HUES6 (cell line): ENCODE measurements at regions not wholly inside any gene's neighbourhood (a gene's known extent, or its start where the extent isn't known, plus 50 kb on each side); places are given as distances from the start of the nearest gene placed in this dataset.
"Not testable (repeated sequence)": the region's sequence is repeated elsewhere in the genome, so short reads cannot be mapped to it uniquely, and the experiment has no call there.

ENCODE experiments used
- H3K27ac ChIP-seq: 2 replicates; pipeline ENCODE4 v1.7.0; 2013; ENCODE audit warnings: low read depth, mild to moderate bottlenecking, low read length, inconsistent platforms
- H3K27me3 ChIP-seq: 2 replicates; pipeline ENCODE4 v1.6.1; 2013; ENCODE audit warnings: low read length; ENCODE audit not compliant: control insufficient read depth, insufficient read depth
- H3K36me3 ChIP-seq: 2 replicates; pipeline ENCODE4 v1.6.1; 2013; ENCODE audit warnings: low read length; ENCODE audit not compliant: control insufficient read depth, insufficient read depth
- H3K4me1 ChIP-seq: 2 replicates; pipeline ENCODE4 v1.6.1; 2013; ENCODE audit warnings: low read length; ENCODE audit not compliant: control insufficient read depth, insufficient read depth
- H3K4me3 ChIP-seq: 2 replicates; pipeline ENCODE4 v1.5.1; 2013; ENCODE audit warnings: low read depth, low read length
- H3K9ac ChIP-seq: one replicate; pipeline ENCODE4 v1.6.1; 2013; ENCODE audit warnings: mild to moderate bottlenecking, low read length
- H3K9me3 ChIP-seq: 2 replicates; pipeline ENCODE4 v1.6.1; 2013; ENCODE audit warnings: low read depth, low read length; ENCODE audit not compliant: control insufficient read depth, insufficient read depth

DNA sequence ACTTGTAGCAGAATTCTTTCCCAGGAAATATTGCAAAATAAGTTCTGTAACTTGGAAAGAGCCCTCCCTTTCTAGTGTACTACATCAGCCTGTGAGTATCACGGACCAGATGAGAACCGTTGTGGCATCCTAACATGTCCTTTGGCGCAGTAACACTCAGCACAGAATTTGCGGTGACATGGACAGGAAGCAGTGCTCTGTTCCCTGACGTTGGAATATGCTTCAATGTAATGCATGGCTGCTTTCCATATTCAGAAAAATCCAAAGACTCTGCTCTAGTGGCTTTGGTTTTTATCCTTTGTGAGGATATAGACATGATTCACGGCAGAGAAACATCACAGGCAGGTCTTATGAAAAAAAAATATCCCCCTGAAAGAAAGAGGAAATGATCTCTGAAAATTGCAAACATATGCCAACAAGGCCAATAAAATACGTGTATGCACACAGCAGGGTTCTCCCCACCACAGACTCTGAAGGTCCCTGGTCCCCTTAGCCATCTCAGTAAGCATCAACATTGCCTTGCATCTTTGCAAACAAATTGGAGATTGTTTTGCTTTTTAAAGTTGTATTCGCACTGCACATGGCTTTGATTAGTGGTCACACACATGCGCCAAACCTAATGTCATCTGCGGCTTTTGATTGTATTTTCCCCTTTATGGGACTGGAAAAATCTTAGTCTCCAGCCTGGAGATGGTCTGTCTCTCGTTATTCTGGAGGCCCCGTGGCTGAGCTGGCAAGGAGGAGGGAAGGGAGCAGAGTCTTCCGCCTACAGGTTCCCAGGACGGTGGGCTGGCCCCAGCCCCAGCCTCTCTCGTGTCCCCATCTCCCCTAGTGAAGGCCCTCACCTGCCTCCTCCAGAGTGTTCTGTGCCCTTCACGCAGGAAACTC is 122.9 kb downstream of the COPS8 start:
- no peak overlapping the region for H3K27ac ChIP-seq
- no peak overlapping the region for H3K9ac ChIP-seq

DNA sequence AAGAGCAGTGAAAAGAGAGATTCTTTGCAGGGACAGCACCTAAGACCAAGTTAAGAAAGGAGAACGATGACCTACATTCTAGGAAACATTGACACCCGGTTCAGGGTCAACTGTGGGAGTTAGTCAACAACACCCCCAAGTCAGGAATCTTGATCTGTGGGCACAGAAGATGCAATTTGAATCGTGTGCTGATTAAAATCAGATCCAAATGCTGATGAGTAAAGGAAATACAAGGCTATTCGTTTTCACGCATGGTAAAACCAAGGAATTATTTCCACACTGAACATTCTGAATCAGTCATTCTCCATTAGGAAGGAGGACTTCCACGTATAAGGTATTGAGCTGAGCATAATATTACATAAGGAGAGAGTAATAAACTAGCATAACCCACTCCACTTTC is 124.2 kb downstream of the COPS8 start:
- Histone ChIP-seq H3K27ac (no peak overlapping the region), H3K9me3 (peaks cover 11% of the 10 kb centered on the region), H3K4me3 (no peak overlapping the region), H3K36me3 (no peaks in the 10 kb centered on the region), H3K4me1 (peaks cover 45% of the 10 kb centered on the region), H3K9ac (no peak overlapping the region), H3K27me3 (no peaks in the 10 kb centered on the region)

More for the DNA sequence above, 122.9 kb downstream of the COPS8 start:
- peaks cover 11% of the 10 kb centered on the region for H3K9me3 ChIP-seq
- no peaks in the 10 kb centered on the region for H3K36me3 ChIP-seq
- H3K4me1 ChIP-seq: peaks cover 43% of the 10 kb centered on the region
- H3K4me3 ChIP-seq: no peak overlapping the region
- H3K27me3 ChIP-seq: no peaks in the 10 kb centered on the region

DNA sequence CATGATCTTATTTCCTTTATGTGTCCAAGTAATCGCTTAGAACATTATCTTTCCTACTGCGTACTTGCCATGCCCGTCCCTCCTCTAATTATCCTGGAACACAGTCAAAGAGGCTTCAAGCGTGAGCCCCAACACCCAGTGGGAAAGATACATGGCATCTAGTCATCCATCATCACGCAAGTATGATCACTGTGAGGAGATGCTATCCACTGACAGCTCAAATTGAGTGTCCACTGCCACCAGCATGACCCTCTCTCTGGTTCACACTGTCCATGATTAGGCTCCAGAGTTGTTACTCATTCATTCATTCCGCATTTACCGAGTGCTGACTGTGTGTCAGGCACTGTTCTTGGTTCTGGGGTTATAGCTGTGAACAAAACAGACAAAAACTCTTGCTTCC is 124.6 kb downstream of the COPS8 start:
- Histone ChIP-seq H3K9ac (no peak overlapping the region), H3K9me3 (peaks cover 11% of the 10 kb centered on the region), H3K4me1 (peaks cover 40% of the 10 kb centered on the region), H3K27ac (no peak overlapping the region), H3K36me3 (no peaks in the 10 kb centered on the region), H3K4me3 (no peak overlapping the region), H3K27me3 (no peaks in the 10 kb centered on the region)

DNA sequence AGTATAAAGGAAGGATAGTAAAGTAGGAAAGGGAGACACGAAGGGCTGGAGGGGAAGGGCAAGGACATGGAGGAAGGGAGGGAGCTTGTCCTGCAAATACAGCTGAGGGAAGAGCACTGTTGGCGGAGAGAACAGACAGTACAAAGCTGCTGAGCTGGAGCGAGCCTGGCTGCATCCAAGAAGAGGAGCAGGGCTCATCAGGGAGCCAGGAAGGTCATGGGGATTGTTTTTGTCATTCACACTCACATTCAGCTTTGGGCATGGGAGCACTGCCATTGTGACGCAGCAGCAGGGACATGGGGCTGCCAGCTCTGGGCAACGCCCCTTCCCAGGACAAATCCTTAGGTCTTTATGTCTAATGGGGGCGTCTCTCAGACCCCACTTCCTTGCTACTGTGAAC is 125.1 kb downstream of the COPS8 start:
- Histone ChIP-seq H3K4me3 (no peak overlapping the region), H3K27ac (no peak overlapping the region), H3K9me3 (peaks cover 11% of the 10 kb centered on the region), H3K36me3 (no peaks in the 10 kb centered on the region), H3K4me1 (peaks cover 36% of the 10 kb centered on the region), H3K9ac (no peak overlapping the region), H3K27me3 (no peaks in the 10 kb centered on the region)

GRCh38 chr2:237212356-237213279 is 126.9 kb downstream of the COPS8 start:
- peaks cover 11% of the 10 kb centered on the region for H3K9me3 ChIP-seq
- H3K4me3 ChIP-seq, H3K9ac ChIP-seq, H3K36me3 ChIP-seq, H3K27me3 ChIP-seq, H3K27ac ChIP-seq: not testable (repeated sequence)
- peaks cover 36% of the 10 kb centered on the region for H3K4me1 ChIP-seq

- Histone ChIP-seq H3K27ac (no peak overlapping the region), H3K27me3 (no peaks in the 10 kb centered on the region), H3K9ac (no peak overlapping the region), H3K36me3 (no peaks in the 10 kb centered on the region), H3K9me3 (peaks cover 11% of the 10 kb centered on the region), H3K4me3 (no peak overlapping the region), H3K4me1 (peaks cover 36% of the 10 kb centered on the region)
Measured at GRCh38 chr2:237213315-237214022, 127.8 kb downstream of the COPS8 start.

DNA sequence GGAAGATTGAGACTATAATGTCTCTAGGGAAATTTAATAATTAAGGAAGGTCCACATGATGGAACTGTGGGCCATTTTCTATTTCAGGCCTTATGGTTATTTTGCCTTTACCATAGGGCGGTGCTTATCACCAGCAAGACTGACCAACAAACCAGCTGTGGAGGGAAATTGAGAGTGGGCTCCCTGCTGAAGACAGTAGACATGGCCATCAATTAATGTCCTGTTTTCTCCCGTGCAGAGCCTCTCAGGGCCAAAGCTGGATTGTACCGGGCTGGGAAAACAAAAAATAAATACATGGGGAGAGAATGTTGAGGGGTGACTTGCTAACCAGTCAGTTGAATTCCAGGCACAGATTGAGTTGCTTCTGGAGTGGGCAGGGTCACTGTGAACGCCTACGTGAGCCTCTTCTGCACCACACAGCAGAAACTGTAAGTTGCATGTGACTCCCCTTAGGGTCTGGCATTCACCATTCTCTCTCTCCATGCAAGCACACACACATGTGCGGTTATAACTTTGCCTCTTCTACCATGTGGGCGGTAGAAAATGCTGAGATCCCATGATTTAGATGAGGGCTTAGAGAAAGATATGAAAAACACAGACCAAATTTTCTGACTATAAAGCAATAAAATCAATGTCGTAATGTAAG is 128.5 kb downstream of the COPS8 start:
- no peak overlapping the region for H3K4me3 ChIP-seq
- H3K27ac ChIP-seq: no peak overlapping the region

GRCh38 chr2:237214963-237215362 is 129.3 kb downstream of the COPS8 start:
- H3K36me3 ChIP-seq: no peaks in the 10 kb centered on the region
- H3K9ac ChIP-seq: no peak overlapping the region
- H3K27ac ChIP-seq: no peak overlapping the region
- H3K9me3 ChIP-seq: peaks cover 11% of the 10 kb centered on the region
- H3K27me3 ChIP-seq: no peaks in the 10 kb centered on the region
- peaks cover 39% of the 10 kb centered on the region for H3K4me1 ChIP-seq
- H3K4me3 ChIP-seq: no peak overlapping the region

More for the DNA sequence above, 128.5 kb downstream of the COPS8 start:
- peaks cover 39% of the 10 kb centered on the region for H3K4me1 ChIP-seq
- H3K36me3 ChIP-seq: no peaks in the 10 kb centered on the region
- H3K27me3 ChIP-seq: no peaks in the 10 kb centered on the region
- H3K9ac ChIP-seq: no peak overlapping the region
- peaks cover 11% of the 10 kb centered on the region for H3K9me3 ChIP-seq

DNA sequence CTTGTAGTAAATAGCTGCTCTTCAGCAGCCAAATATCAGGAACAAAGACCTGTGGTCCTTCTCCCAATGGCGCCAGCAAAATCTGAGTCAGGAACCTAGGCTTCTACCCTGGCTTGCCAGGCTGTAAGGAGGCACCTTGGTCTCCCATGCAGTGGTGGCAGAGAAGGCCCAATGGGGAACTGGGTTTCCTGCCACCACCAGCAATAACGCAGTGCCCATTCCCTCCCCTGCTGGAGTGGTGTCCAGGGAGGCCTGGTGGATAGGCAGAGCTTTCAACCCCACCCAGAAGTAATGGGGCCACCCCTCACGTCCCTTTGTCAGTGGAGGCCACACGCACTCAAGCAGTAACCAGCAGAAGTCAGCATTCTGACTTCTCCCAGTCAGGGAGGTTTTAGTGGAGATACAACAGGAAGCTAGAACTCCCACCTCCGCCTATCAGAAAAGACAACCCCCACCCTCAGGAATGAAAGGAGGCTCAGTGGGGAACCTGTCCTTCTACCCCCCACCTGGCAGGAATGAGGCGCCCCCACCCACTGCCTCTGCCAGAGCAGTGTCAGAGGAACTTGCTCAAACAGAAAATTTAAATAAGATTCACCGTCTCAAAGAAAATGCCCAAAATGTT is 132.4 kb downstream of the COPS8 start:
- H3K9ac ChIP-seq: peak overlapping the region; percentile 49
- peak overlapping the region; percentile 85 for H3K27ac ChIP-seq
- H3K27me3 ChIP-seq: no peaks in the 10 kb centered on the region
- no peaks in the 10 kb centered on the region for H3K36me3 ChIP-seq
- no peaks in the 10 kb centered on the region; the same call in 1 of the 2 replicates for H3K9me3 ChIP-seq
- H3K4me3 ChIP-seq: 0 out of 2 replicates have a peak overlapping the region, but pooled peaks have one; percentile 29
- H3K4me1 ChIP-seq: peaks cover 37% of the 10 kb centered on the region

DNA sequence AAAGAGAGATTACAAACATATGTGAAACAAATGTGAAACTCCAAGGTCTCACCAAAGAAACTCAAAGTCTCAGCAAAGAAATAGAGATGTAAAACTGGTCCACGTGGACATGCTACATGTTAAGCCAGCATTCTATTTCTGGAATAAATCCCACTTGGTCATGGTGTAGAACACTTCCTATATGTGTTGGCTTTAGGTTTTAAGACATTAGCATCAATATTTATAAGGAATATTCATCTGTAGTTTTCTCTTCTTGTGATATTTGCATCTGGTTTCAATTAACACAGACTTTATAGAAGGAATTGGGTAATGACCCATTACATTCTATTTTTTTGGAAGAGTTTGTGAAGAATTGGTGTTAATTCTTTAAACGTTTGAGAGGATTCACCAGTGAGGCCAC is 133.1 kb downstream of the COPS8 start:
- Histone ChIP-seq H3K27ac (peak overlapping the region; percentile 85; the same call in 1 of the 2 replicates), H3K9ac (no peak overlapping the region), H3K4me1 (peaks cover 31% of the 10 kb centered on the region), H3K27me3 (no peaks in the 10 kb centered on the region), H3K9me3 (no peaks in the 10 kb centered on the region; the same call in 1 of the 2 replicates), H3K4me3 (no peak overlapping the region), H3K36me3 (no peaks in the 10 kb centered on the region)
